SKM-1 treated with dmso at 0.1 percent for 144 hours (cell line): ENCODE measurements at regions not wholly inside any gene's neighbourhood (a gene's known extent, or its start where the extent isn't known, plus 50 kb on each side); places are given as distances from the start of the nearest gene placed in this dataset.

Experiments
- DNase-seq: peaks from one replicate; lab custom pipeline; 2025; ENCODE audit not compliant: unreplicated experiment; lab: John Stamatoyannopoulos, UW

DNA sequence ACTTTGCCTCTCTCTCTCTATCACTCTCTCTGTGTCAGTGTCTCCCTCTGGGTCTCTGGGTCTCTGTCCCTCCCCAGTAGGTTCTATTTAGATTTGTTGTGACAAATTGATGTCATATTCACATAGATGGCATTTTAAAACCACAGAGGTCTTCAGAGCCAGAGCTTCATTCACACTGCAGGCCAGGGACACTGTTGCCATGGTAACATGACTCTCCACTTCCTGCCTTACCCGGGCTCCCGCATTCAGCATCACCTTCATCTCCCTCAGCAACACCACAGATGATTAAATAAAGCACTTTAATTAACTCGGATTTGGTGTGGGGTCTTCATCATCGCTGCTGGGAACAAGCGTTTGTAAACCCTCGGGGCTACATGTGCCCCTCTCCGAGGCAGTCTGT, 132.6 kb downstream of the ETS2 start:
- no peak for DNase-seq

DNA sequence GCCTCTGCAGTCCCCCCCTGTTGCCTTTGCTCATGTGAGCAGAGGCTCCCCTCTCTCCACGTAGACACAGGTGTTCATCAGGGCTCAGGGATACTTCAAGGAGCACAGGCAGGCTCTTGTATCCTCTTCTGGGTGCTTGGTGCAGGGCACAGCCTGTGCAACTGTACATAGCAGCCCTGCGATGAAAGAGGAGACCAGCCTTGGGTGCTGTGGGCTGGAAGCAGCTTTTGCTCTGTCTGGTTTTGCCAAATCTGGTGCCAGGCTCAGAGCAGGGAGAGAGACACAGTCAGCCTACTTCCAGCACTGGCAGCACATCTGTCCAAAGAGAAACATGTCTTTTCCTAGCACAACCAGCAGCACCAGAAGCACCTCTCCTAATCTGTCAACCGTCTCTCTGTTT, 132.1 kb downstream of the ETS2 start:
- DNase-seq = no peak

DNA sequence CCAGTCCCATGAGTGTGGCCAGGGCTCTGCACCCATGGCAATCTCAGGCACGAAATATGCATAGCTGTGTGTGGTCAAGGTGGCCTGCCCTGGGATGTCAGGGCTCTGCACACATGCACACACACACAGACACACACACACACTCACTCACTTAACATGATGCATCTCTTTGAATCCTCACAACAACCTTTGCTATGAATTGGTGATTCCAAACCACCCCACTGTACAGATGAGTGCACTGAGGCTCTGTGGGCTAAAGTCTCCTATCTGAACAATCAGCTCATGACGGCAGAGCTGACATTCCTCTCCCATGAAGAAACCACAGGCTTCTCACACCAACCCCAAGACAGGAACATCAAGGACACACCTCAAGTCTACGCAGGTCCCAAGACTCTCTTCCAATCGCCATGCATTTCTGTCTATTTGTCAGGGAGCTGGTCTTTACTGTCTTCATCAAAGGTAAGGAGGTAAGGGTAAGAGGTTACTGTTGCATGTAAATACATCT, 131.6 kb downstream of the ETS2 start:
- no peak for DNase-seq

DNA sequence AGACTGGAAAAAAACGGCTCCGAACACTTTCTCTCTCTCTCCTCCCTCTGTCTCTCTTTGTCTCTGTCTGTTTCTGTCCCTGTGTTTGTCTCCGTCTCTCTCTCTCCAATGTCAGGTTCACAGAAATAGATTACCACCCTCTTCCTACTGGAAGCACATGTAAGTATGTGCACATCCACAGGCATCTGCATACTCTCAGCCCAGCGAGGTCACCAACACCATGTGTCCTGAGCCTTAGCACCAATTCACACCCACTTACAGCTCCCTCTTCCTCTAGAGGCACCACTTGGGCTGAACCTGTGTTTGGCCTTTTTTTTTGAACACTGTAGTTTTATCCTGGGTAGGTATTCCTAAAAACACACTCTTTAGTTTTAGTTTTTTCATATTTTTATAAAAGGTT, 130.5 kb downstream of the ETS2 start:
- no peak for DNase-seq

DNA sequence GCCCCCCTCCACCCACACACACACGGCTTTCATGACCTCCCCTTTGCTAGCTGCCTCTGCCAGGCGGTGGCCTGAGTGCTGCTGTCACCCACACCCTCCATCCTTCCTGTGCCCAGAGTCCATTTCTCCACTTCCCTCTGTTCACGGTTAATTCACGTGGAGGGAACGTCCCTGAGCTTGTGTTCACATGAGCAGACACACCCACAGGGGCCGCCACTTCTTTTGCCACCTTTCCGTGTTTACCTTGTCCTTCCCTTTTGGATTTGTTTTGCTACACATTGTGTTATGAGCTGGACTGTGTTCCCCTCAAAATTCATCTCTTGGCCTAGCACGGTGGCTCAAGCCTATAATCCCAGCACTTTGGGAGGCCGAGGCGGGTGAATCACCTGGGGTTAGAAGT, 128.0 kb downstream of the ETS2 start:
- DNase-seq = no peak

DNA sequence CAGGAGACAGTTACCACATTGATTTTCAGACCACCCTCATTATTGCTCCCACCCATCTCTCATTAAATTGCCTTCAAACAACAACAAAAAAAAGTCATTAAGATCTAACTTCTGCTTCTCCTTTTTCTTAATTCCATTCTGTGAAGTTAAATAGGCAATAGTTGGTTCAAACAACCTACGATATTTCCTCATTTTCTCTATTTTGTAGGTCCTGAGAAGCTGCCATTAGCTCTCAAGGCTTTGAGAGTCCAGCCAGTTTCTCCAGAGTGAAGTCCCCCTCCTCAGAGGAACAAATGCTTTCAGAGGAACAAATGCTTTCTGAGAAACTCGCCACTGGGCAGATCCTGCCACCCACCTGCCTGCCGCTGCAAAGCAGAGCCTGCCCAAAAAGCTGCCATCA, 125.6 kb downstream of the ETS2 start:
- no peak for DNase-seq

DNA sequence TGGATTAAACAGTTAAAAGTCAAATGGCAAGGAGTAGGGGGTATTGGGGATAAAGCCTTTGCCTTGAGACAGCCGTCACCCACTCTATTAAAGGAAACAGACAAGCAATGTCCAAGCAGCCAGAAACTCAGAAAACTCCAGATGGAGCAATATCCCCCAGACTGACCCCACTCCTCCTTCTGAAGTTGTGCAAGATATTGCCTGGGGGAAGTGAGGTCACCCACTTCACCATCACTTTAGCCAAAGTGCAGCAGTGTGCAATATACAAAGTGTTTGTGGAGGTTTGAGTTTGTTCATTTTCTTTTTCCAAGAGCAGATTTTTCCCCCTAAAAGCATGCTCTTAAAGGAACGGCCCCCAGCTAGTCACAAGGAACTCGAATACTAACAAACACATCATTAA, 125.1 kb downstream of the ETS2 start:
- peak; percentile 90 for DNase-seq

DNA sequence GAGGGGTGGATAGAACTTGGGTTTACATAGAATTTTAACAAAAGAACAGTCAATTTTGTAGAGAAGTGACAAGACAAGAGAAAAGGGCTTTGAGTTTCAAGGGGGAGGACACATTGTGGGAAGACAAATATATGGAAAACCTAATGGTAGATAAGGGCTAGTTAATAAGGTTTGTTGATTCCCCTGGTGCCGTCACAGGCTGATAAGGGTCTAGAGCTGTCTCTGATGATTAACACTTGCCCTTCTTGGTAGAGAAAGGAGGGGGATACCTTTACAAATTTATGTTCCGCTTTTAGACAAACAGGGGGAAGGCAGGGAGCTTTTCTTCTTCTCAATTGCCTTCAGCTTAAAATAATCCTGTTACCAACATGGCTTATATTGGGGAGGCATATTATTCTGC, 124.3 kb downstream of the ETS2 start:
- DNase-seq = no peak

DNA sequence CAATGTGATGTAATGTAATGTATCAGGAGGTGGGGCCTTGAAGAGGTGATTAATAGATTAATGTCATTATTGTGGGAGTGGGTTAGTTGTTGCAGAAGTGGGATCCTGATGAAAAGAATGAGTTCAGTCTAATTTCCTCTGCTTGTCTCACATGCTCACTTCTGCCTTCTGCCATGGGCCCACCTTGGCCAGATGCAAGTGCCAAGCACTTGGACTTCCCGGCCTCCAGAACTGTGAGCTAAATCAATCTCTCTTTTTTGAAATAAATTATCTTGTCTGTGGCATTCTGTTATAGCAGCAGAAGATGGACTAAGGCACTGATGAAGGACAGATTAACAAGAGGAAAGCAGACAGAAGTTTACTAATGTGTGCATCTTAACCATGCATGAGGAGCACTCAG, 123.9 kb downstream of the ETS2 start:
- DNase-seq = no peak

DNA sequence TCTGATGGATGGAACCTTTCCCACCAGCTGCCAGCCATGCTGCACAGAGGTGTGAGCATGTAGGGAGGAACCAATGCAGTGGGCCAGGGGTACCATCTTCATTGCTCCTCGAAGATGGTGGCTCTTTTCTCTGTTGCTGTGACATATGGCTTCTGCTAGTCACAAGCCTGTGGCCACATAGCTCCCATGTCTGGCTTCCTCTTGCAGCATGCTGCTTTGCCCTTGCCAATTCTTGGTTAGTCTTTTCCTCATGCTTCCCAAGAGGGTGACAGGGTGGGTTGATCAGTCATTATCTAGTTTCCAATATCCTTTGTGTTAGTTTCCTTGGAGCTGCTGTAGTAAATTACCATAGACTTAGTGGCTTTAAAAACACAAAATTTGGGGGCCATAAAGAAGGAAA, 123.4 kb downstream of the ETS2 start:
- DNase-seq = no peak

DNA sequence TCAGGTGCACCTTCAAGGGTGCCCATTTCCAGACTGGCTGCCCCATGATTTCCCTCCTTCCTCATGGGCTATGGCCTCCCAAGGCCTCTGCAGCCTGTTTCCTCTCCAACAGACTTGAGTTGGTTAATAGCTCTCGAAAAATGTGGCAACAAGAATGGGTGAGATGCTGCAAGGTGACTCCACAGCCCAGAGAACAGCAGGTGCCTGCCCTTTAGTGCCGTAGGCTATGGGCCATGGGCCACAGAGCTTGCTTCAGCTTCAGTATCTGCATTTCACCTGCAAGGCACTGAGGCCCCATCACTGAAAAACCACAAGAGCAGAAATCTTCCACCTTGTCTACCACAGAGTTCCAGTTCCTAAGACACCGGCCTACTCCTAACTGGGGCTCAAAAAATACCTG, 122.0 kb downstream of the ETS2 start:
- no peak for DNase-seq

DNA sequence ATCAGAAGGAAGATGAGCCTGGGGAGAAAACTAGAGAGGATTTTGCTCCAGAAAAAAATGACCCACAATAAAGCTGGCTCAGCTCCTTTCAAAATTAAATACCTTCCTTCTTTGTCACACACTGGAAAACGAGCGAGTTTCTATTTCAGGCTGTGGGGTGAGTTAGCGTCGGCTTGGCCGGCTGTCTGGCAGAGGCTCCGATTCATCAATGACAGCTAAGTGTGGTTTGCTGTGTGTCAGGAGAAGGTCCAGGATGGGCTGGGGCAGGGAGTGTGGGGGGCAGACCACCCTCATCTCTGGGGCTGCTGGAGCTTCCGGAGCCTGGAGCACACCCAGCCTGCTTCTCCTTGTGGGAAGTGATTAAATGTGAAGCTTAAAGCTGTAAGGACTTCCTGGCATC, 120.2 kb downstream of the ETS2 start:
- DNase-seq = peak; percentile 14

DNA sequence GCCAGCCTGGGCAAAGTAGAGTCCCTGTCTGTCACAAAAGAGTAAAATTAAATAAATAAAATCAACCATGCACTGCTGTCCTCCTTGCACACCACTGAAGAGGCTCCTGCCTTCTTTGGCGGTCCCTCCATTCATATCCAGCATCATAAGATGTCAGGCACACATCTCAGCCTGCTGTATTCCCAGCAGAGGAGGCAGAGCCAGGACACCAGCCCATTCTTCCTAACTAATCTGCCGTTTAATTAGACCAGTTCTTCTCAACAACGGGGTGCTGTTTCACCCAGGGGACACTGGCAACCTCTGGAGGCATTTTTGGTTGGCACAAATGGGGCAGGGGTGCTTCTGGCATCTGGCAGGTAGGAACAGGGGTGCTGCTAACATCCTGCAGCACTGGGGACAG, 119.7 kb downstream of the ETS2 start:
- DNase-seq = no peak

DNA sequence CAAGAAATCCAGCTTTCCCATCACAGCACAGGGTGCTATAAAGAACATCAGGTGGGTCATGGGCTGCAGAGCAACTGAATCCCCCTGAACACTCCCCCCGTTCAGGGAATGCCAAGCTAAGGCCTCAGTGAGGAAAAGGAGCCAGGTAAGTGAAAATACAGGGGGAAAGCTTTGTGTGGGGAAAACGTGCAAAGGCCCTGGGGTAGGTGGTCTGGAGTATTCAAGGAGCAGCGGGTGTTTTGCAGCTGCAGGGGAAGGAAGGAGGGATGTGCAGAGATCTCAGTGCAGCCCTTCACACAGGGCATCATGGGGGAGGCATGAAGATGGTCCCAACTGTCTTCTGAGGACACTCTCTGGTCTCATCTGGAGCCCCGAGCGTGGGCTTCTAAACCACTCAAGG, 119.2 kb downstream of the ETS2 start:
- no peak for DNase-seq

DNA sequence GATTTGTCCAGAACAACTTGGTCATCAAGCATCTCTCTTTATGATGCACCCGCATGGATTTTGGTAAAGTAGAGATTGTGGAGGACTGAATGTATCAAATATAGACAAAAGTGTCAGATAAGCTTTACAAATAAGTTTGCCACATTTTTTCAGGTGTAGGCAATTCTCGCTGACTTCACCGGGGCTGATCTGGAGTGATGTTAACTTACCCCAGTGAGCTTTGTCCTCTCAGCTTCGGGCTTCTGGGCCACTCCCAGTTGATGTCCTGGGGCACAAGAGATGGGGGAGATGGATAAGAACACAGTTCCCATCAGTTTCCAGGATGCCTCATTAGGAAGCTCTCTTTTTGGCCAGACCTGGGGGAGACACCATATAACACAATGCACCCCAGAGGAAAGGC, 117.7 kb downstream of the ETS2 start:
- no peak for DNase-seq

DNA sequence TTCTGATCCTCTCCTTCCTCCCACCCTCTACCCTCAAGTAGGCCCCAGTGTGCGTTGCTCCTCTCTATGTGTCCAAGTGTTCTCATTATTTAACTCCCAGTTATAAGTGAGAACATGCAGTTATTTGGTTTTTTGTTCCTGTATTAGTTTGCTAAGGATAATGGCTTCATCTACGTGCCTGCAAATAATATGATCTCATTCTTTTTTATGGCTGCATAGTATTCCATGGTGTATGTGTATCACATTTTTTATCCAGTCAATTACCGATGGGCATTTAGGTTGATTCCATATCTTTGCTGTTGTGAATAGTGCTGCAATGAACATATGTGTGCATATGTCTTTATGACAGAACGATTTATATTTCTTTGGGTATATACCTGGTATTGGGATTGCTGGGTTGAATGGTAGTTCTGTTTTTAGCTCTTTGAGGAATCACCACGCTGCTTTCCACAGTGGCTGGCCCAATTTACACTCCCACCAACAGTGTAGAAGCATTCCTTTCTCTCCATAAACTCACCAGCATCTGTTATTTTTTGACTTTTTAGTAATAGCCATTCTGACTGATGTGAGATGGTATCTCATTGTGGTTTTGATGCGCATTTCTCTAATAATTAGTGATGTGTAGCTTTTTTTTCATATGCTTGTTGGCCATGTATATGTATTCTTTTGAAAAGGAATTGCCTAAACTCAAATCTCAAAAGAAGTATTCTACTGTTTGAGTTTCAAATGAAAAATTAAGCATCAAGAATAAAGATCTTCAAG, 116.9 kb downstream of the ETS2 start:
- no peak for DNase-seq

DNA sequence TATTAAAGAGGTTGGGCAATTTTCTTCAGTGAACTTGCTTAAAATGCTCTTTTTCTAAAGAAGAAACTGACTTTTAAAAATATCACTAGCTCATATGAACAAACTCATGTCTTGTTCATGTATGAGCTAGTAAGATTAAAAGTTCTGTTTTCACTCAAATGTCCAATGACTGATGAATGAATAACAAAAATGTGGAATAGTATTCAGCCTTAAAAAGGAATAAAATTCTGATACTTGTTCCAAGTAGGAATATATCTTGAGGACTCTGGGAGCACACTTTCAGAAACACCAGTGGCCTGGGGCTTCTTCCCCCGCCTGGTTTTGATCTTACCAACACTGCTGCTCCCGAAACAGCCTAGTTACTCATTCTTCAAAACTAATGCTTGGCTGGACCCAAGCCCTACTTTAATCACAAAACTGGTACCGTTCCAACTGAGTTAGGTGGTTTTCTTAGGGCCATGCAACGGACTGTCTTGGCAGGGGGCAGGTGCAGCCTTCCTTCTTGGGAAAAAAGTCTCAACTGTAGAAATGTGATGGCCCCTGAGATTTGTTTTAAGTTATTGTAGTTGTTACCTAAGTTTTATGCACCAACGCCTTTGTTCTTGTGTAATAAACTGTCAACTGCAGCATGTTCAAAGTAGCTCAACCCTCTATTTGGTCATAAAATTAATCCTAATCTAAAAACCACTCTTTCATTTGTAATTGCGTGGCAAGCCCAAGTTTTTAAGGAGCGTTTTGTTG, 116.0 kb downstream of the ETS2 start:
- no peak for DNase-seq

DNA sequence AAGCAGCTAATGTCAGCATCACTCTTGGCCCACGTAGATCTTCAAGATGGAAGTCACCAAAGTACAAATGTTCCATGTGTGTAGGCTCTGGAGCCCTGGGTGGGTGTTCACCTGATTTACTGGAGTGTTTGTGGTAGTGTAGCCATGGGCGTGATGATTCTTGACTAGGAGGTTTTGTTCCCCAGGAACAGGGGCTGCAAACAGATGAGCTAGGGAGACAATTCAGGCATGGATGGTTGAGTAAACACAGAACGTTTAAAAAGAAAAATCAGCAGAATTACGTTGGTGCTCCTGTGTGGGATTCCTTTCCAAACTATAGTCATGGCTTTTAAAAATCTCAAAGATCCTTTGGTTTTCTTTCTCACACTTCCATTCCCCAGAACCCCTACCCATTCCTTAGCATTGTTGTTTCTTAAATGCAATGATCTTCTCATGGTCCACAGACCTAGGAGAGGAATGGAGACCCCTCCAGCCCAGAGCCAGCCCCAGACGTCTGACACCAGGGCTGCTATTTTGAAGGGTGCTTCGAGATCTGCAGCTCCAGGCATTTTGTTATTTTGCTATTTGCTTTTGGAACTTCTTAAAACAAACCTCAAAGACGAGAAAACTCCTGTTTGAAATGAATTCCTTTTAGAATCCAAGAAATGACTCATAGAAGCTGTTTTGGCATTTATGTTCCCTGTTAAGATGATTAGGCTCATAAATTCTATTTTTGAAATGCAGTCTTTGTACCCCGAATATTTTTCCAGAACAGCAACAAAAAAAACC, 115.1 kb downstream of the ETS2 start:
- no peak for DNase-seq

DNA sequence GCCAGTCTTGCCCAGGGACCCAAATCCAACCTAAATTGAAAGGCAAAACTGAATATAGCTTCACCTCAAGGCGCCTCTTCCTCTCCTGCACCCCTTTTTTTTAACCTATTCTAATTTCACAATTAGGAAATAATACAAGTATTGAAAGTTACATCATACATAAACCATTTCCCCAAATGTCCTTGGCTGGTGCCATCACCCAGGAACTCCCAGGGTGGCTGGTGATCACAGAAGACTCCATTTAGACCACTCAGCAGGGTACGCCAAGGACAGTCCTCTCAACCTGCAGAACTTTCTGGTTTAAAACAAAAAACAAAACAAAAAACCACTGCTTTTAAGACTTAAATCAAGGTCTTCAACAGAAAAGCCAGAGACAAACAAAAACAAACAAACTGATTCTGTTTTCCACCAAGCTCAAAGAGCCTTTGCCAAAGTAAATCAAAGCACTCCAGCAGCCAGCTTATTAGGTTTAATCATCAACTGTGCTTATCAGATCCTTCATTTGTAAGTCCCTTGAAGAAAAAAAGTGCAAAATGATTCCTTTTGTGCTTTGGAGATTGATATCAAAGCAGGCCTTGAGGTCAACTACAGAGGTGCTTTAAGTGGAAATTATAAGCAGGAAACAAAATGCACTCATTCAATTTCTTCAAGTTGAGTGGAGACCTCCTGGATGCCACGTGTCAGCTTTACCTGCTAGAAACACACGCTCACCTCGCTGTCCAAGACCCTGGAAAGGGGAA, 113.0 kb downstream of the ETS2 start:
- DNase-seq = no peak

DNA sequence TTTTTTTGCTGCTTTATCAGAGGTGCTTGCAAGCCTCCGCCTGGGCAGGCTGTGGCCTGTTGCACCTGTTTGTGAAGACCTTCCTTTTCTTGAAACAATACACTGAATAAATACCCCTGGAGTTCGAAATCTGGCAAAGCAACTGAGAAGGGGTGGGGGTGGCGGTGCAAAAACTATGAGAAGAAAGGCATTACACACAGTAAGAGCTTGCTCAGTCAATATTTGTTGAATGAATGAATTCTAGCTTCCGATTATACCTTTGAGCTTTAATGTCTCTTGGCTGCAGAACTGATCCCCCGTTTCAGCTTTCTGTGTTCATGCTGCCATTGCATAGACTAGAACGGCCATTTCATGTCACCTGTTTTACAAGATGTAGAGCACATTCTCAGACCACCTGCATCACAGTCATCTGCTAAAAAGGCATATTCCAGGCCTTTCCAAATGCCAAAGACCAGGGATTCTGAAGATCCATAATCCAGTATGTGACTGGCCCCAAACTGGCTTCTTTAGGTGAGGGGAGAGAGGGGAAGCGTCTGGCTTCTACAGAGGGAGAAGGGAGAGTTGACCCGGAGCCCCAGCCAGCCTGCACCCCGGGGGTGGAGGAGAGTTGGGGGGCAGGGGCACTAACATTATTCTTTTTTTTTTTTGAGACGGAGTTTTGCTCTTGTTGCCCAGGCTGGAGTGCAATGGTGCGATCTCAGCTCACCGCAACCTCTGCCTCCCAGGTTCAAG, 111.5 kb downstream of the ETS2 start:
- no peak for DNase-seq
